ENCODE measurements at regions not wholly inside any gene's neighbourhood (a gene's known extent, or its start where the extent isn't known, plus 50 kb on each side); places are given as distances from the start of the nearest gene placed in this dataset.

DNA sequence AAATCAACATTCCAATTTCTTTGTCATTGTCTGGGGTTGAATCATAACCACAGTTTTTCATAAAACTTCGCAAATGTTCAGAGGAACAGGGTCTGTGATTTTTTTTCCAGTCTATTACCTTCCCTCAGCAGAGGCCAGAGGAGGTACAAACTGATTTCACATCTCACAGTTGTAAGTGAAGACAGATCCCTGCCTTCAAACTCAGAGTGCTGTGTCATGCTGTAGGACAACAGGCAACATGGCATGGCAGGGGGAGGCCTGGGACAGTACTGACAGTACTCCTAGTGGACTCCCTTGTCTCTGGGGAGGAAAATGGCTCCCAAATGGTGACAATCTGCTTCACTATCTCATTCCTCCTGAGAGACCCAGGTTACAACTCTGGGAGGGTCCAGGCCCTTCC, 308.6 kb downstream of the CDC5L start:
- no peaks in the 10 kb centered on the region for H3K36me3 Mint-ChIP-seq (ENCODE audit: low read depth)
- DNase-seq (ENCODE audit: low spot score), result no peak
- H3K27me3 Mint-ChIP-seq (ENCODE audit: low read depth), result no peaks in the 10 kb centered on the region
- no peak overlapping the region for H3K27ac Mint-ChIP-seq (ENCODE audit: unreplicated experiment)
- TF ChIP-seq, protein P1, sequence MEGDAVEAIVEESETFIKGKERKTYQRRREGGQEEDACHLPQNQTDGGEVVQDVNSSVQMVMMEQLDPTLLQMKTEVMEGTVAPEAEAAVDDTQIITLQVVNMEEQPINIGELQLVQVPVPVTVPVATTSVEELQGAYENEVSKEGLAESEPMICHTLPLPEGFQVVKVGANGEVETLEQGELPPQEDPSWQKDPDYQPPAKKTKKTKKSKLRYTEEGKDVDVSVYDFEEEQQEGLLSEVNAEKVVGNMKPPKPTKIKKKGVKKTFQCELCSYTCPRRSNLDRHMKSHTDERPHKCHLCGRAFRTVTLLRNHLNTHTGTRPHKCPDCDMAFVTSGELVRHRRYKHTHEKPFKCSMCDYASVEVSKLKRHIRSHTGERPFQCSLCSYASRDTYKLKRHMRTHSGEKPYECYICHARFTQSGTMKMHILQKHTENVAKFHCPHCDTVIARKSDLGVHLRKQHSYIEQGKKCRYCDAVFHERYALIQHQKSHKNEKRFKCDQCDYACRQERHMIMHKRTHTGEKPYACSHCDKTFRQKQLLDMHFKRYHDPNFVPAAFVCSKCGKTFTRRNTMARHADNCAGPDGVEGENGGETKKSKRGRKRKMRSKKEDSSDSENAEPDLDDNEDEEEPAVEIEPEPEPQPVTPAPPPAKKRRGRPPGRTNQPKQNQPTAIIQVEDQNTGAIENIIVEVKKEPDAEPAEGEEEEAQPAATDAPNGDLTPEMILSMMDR (IDR thresholded peaks at IDR 0.05), result no peak
- no peaks in the 10 kb centered on the region for H3K4me1 Mint-ChIP-seq (ENCODE audit: low read depth)
- H3K4me3 Mint-ChIP-seq (ENCODE audit: unreplicated experiment), result no peak overlapping the region
- H3K9me3 Mint-ChIP-seq (ENCODE audit: low read depth), result no peaks in the 10 kb centered on the region

DNA sequence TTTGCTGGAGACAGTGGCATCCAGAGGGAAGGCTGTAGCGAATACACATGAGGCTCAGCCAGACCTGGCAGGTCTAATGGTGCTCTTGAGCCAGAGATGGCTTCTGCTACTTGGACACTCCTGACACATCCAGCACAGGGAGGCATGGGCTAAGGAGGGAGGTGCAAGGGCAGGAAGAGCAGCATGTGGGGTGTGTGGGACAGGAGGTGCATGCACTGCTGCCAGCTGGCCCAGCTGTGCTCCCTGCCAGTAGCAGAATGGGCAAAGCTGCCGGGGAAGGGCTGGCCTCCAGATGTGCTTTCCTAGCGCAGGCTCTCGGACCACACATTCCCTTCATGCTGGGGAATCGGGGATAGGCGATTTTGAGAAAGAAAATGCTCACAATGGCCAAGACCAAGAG, 309.2 kb downstream of the CDC5L start:
- H3K27ac Mint-ChIP-seq (ENCODE audit: unreplicated experiment), result no peak overlapping the region
- TF ChIP-seq, protein P1 (IDR thresholded peaks at IDR 0.05), result no peak
- H3K9me3 Mint-ChIP-seq (ENCODE audit: low read depth), result no peaks in the 10 kb centered on the region
- no peaks in the 10 kb centered on the region for H3K27me3 Mint-ChIP-seq (ENCODE audit: low read depth)
- no peaks in the 10 kb centered on the region for H3K4me1 Mint-ChIP-seq (ENCODE audit: low read depth)
- no peaks in the 10 kb centered on the region for H3K36me3 Mint-ChIP-seq (ENCODE audit: low read depth)
- no peak overlapping the region for H3K4me3 Mint-ChIP-seq (ENCODE audit: unreplicated experiment)
- DNase-seq (ENCODE audit: low spot score), result no peak

DNA sequence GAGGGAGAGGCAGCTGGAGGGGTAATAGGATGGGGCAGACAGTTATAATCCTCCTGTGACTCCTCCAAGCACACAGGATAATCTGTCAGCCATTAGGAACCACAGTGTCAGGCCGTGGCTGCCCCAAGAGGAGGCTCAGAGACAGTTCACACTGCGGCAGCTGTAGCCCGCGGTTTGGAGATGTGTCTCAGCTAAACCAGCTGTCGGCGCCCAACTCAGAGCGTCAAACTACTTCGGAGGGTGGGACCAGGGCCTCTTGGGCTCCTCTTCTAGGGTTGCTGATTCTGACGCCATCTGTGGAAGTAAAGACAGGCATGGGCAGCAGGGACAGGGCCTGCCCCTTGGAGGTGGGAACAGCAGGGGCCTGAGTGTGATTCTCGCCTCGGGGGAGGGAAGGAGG, 309.8 kb downstream of the CDC5L start:
- TF ChIP-seq, protein P1 (IDR thresholded peaks at IDR 0.05), result no peak
- Mint-ChIP-seq H3K4me3 (ENCODE audit: unreplicated experiment) (no peak overlapping the region), H3K36me3 (ENCODE audit: low read depth) (no peaks in the 10 kb centered on the region), H3K27me3 (ENCODE audit: low read depth) (no peaks in the 10 kb centered on the region), H3K27ac (ENCODE audit: unreplicated experiment) (no peak overlapping the region), H3K4me1 (ENCODE audit: low read depth) (no peaks in the 10 kb centered on the region), H3K9me3 (ENCODE audit: low read depth) (no peaks in the 10 kb centered on the region)
- DNase-seq (ENCODE audit: low spot score), result no peak

DNA sequence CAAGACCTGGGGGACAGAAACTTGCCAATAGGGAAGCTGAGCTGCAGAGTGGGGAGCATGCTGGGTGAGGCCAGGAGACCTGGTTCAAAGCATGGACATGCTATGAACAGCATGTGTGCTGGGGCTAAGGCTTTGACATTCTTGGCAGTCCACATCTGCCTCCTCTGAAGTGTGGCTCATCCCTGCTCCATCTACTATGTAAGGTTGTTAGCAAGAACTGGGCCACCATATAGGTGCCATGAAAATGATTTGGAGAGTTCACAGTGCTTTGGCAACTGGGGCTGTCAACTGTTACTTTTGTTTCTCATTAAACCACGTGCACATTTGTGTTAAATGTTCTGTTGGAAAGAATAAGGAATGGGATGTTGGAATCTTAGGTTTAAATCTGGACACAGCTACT, 311.1 kb downstream of the CDC5L start:
- Mint-ChIP-seq H3K4me1 (ENCODE audit: low read depth) (no peaks in the 10 kb centered on the region), H3K4me3 (ENCODE audit: unreplicated experiment) (no peak overlapping the region), H3K27me3 (ENCODE audit: low read depth) (no peaks in the 10 kb centered on the region), H3K9me3 (ENCODE audit: low read depth) (no peaks in the 10 kb centered on the region), H3K36me3 (ENCODE audit: low read depth) (no peaks in the 10 kb centered on the region), H3K27ac (ENCODE audit: unreplicated experiment) (no peak overlapping the region)
- TF ChIP-seq, protein P1 (IDR thresholded peaks at IDR 0.05), result no peak
- DNase-seq (ENCODE audit: low spot score), result no peak

DNA sequence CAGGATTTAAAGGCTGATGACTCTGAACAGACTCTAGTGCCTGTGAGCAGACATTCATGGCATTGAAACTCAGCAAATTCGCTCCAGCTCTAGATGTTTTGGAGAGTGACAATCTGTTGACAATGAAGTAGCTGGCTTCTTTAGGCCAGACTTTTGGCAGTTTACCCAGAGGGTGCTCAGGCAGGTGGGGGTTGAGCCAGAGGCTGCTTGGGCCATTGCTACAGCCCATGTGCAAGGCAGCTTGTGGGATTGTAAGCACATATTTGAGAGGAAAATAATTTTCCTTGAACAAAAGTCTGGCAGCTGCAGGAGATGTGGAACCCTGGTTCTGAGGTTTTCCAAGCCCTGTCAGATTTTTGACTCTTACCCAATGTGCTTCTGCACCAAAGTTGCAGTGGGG, 311.6 kb downstream of the CDC5L start:
- no peaks in the 10 kb centered on the region for H3K9me3 Mint-ChIP-seq (ENCODE audit: low read depth)
- H3K4me3 Mint-ChIP-seq (ENCODE audit: unreplicated experiment), result no peak overlapping the region
- H3K4me1 Mint-ChIP-seq (ENCODE audit: low read depth), result no peaks in the 10 kb centered on the region
- no peak overlapping the region for H3K27ac Mint-ChIP-seq (ENCODE audit: unreplicated experiment)
- TF ChIP-seq, protein P1 (IDR thresholded peaks at IDR 0.05), result no peak
- no peaks in the 10 kb centered on the region for H3K27me3 Mint-ChIP-seq (ENCODE audit: low read depth)
- DNase-seq (ENCODE audit: low spot score), result no peak
- no peaks in the 10 kb centered on the region for H3K36me3 Mint-ChIP-seq (ENCODE audit: low read depth)

Data from chondrocyte (in vitro differentiated cells).